ENCODE measurements at regions not wholly inside any gene's neighbourhood (a gene's known extent, or its start where the extent isn't known, plus 50 kb on each side); places are given as distances from the start of the nearest gene placed in this dataset.

- Mint-ChIP-seq H3K9me3 (no peaks in the 10 kb centered on the region), H3K4me3 (no peak overlapping the region), H3K36me3 (ENCODE audit: low read depth) (no peaks in the 10 kb centered on the region), H3K4me1 (peaks cover 2% of the 10 kb centered on the region; the same call in 1 of the 3 replicates), H3K27me3 (ENCODE audit: insufficient read depth, low read depth, poor library complexity) (peaks cover 2% of the 10 kb centered on the region), H3K27ac (no peak overlapping the region)
- TF ChIP-seq REST (IDR thresholded peaks at IDR 0.05; ENCODE audit: unreplicated experiment): no peak
- no peaks in the 10 kb centered on the region for H3K9me2 ChIP-seq (ENCODE audit: insufficient read depth)
- H3K4me3 ChIP-seq: no peak overlapping the region
- H3K4me1 ChIP-seq (ENCODE audit: insufficient read depth): no peaks in the 10 kb centered on the region
- H2AFZ ChIP-seq: no peak overlapping the region
- no peaks in the 10 kb centered on the region for H3K27me3 ChIP-seq (ENCODE audit: insufficient read depth)
- no peaks in the 10 kb centered on the region for H3F3A ChIP-seq (replicated peaks; ENCODE audit: low read depth)
- ATAC-seq (no peak), DNase-seq (ENCODE audit: low spot score) (no peak)
- H4K20me1 ChIP-seq (replicated peaks; ENCODE audit: insufficient read depth): no peaks in the 10 kb centered on the region
- H3K4me2 ChIP-seq: no peak overlapping the region
- no peak overlapping the region for H3K27ac ChIP-seq (ENCODE audit: low read depth)
- no peaks in the 10 kb centered on the region for H3K79me2 ChIP-seq (replicated peaks; ENCODE audit: insufficient read depth)
- H3K36me3 ChIP-seq (ENCODE audit: insufficient read depth): no peaks in the 10 kb centered on the region
Measured at GRCh38 chr15:88326924-88327323, 70.4 kb upstream of the NTRK3 start.

- Histone ChIP-seq H3K27ac (ENCODE audit: low read depth) (no peak overlapping the region), H4K20me1 (replicated peaks; ENCODE audit: insufficient read depth) (no peaks in the 10 kb centered on the region), H3F3A (replicated peaks; ENCODE audit: low read depth) (no peaks in the 10 kb centered on the region), H3K4me3 (no peak overlapping the region), H3K4me1 (ENCODE audit: insufficient read depth) (no peaks in the 10 kb centered on the region), H3K79me2 (replicated peaks; ENCODE audit: insufficient read depth) (no peaks in the 10 kb centered on the region), H3K36me3 (ENCODE audit: insufficient read depth) (no peaks in the 10 kb centered on the region), H2AFZ (no peak overlapping the region), H3K9me2 (ENCODE audit: insufficient read depth) (no peaks in the 10 kb centered on the region), H3K4me2 (no peak overlapping the region), H3K27me3 (ENCODE audit: insufficient read depth) (no peaks in the 10 kb centered on the region)
- H3K36me3 Mint-ChIP-seq (ENCODE audit: low read depth): no peaks in the 10 kb centered on the region
- no peaks in the 10 kb centered on the region for H3K9me3 Mint-ChIP-seq
- DNase-seq (ENCODE audit: low spot score): no peak
- H3K27me3 Mint-ChIP-seq (ENCODE audit: insufficient read depth, low read depth, poor library complexity): no peaks in the 10 kb centered on the region
- no peak for ATAC-seq
- H3K27ac Mint-ChIP-seq: no peak overlapping the region
- H3K4me3 Mint-ChIP-seq: no peak overlapping the region
- 0 out of 3 replicates have a peak, but pooled peaks cover 2% of the 10 kb centered on the region for H3K4me1 Mint-ChIP-seq
- TF ChIP-seq EZH2 (IDR thresholded peaks at IDR 0.05; ENCODE audit: low read depth, unreplicated experiment): no peak
- no peak for TF ChIP-seq STAT1 (IDR thresholded peaks at IDR 0.05; ENCODE audit: unreplicated experiment)
- no peak for TF ChIP-seq JUNB (IDR thresholded peaks at IDR 0.05; ENCODE audit: unreplicated experiment)
- TF ChIP-seq ZNF462 (CRISPR knock-in tag; IDR thresholded peaks at IDR 0.05): no peak
- TF ChIP-seq ETS1 (IDR thresholded peaks at IDR 0.05): no peak
- TF ChIP-seq REST (IDR thresholded peaks at IDR 0.05; ENCODE audit: unreplicated experiment): no peak
- no peak for TF ChIP-seq CREB1 (CRISPR knock-in tag; IDR thresholded peaks at IDR 0.05; ENCODE audit: low read depth)
- TF ChIP-seq POLR2AphosphoS5 (IDR thresholded peaks at IDR 0.05; ENCODE audit: low read depth): no peak
Measured at GRCh38 chr15:88324741-88325065, 68.2 kb upstream of the NTRK3 start.
